WTC11 (cell line): ENCODE measurements at regions not wholly inside any gene's neighbourhood (a gene's known extent, or its start where the extent isn't known, plus 50 kb on each side); places are given as distances from the start of the nearest gene placed in this dataset.

Experiments used
- ATAC-seq: fragments of 200-7000 bp; cut with Tn5 transposase; 2 replicates; pipeline ENCODE4 v1.10.0; 2021; ENCODE audit warnings: mild to moderate bottlenecking, moderate library complexity
- CTCF ChIA-PET: fragments of 300-600 bp; sonication (Branson Sonifier 250); formaldehyde crosslinking; loops from one replicate; lab custom pipeline; 2021; ENCODE audit warnings: antibody characterized with exemption; lab: Charles Lee
- POLR2A ChIA-PET: fragments of 350-600 bp; sonication (Branson Sonifier 250); formaldehyde crosslinking; loops from one replicate; lab custom pipeline; 2021; ENCODE audit warnings: antibody characterized with exemption; lab: Charles Lee
- DNase-seq: peaks from one replicate; pipeline ENCODE4 v3.0.0; 2021; ENCODE audit warnings: low spot score
- H3K27ac Mint-ChIP-seq: 2 replicates; pipeline ENCODE4 v1.8.0; 2021; ENCODE audit warnings: mixed read lengths
- H3K27me3 Mint-ChIP-seq: 2 replicates; pipeline ENCODE4 v1.8.0; 2021; ENCODE audit warnings: low read depth, mild to moderate bottlenecking, moderate library complexity, mixed read lengths
- H3K36me3 Mint-ChIP-seq: 2 replicates; pipeline ENCODE4 v1.8.0; 2021; ENCODE audit warnings: mixed read lengths
- H3K4me1 Mint-ChIP-seq: 2 replicates; pipeline ENCODE4 v1.8.0; 2022; ENCODE audit warnings: mixed read lengths
- H3K4me3 Mint-ChIP-seq: 2 replicates; pipeline ENCODE4 v1.8.0; 2021; ENCODE audit warnings: mild to moderate bottlenecking, moderate library complexity, mixed read lengths
- H3K9me3 Mint-ChIP-seq: 2 replicates; pipeline ENCODE4 v1.8.0; 2021; ENCODE audit warnings: mixed read lengths
- AR ChIP-seq: fragments of 250-450 bp; sonication (Bioruptor Pico); IDR thresholded peaks from 2 replicates; pipeline ENCODE4 v1.9.0; 2021; ENCODE audit warnings: mild to moderate bottlenecking
- ATF2 ChIP-seq: sonication (generic); formaldehyde crosslinking; IDR thresholded peaks from 2 replicates; pipeline ENCODE4 v1.8.1; 2022; ENCODE audit warnings: low read depth, missing genetic modification reagents, borderline replicate concordance
- ATF3 ChIP-seq: sonication (generic); formaldehyde crosslinking; conservative IDR thresholded peaks from 2 replicates; pipeline ENCODE4 v1.8.1; 2022; ENCODE audit warnings: mild to moderate bottlenecking, missing genetic modification reagents
- CREB1 ChIP-seq: sonication (generic); formaldehyde crosslinking; IDR thresholded peaks from 2 replicates; pipeline ENCODE4 v1.8.0; 2023; ENCODE audit warnings: mild to moderate bottlenecking, missing genetic modification reagents
- E2F5 ChIP-seq: sonication (generic); formaldehyde crosslinking; IDR thresholded peaks from 2 replicates; pipeline ENCODE4 v1.8.1; 2022; ENCODE audit warnings: mild to moderate bottlenecking, moderate library complexity, missing genetic modification reagents
- EMX1 ChIP-seq: fragments of 250-450 bp; sonication (Bioruptor Pico); IDR thresholded peaks from 2 replicates; pipeline ENCODE4 v1.8.0; 2021; ENCODE audit warnings: mild to moderate bottlenecking
- FOXP4 ChIP-seq: sonication (generic); formaldehyde crosslinking; IDR thresholded peaks from 2 replicates; pipeline ENCODE4 v1.8.0; 2022; ENCODE audit warnings: mild to moderate bottlenecking, missing genetic modification reagents
- HMGXB4 ChIP-seq: sonication (generic); formaldehyde crosslinking; IDR thresholded peaks from 2 replicates; pipeline ENCODE4 v1.8.1; 2023; ENCODE audit warnings: mild to moderate bottlenecking, moderate library complexity, missing genetic modification reagents
- MAX ChIP-seq: sonication (generic); formaldehyde crosslinking; IDR thresholded peaks from 2 replicates; pipeline ENCODE4 v1.8.0; 2022; ENCODE audit warnings: mild to moderate bottlenecking, missing genetic modification reagents
- SMAD3 ChIP-seq: sonication (generic); formaldehyde crosslinking; IDR thresholded peaks from 2 replicates; pipeline ENCODE4 v1.8.0; 2022; ENCODE audit warnings: missing genetic modification reagents, mild to moderate bottlenecking, borderline replicate concordance
- STAT6 ChIP-seq: sonication (generic); formaldehyde crosslinking; conservative IDR thresholded peaks from 2 replicates; pipeline ENCODE4 v1.8.1; 2023; ENCODE audit warnings: mild to moderate bottlenecking, low read depth, missing genetic modification reagents, moderate library complexity
- TCF7 ChIP-seq: sonication (generic); formaldehyde crosslinking; IDR thresholded peaks from 2 replicates; pipeline ENCODE4 v1.8.0; 2022; ENCODE audit warnings: mild to moderate bottlenecking, low read depth, missing genetic modification reagents, moderate library complexity
- TEAD1 ChIP-seq: sonication (generic); formaldehyde crosslinking; IDR thresholded peaks from 2 replicates; pipeline ENCODE4 v1.8.0; 2022; ENCODE audit warnings: mild to moderate bottlenecking, missing genetic modification reagents
- USF2 ChIP-seq: sonication (generic); formaldehyde crosslinking; IDR thresholded peaks from 2 replicates; pipeline ENCODE4 v1.8.1; 2023; ENCODE audit warnings: mild to moderate bottlenecking, missing genetic modification reagents, moderate library complexity
- ZBTB43 ChIP-seq: sonication (generic); formaldehyde crosslinking; IDR thresholded peaks from 2 replicates; pipeline ENCODE4 v1.8.1; 2023; ENCODE audit warnings: mild to moderate bottlenecking, missing genetic modification reagents
- ZMAT4 ChIP-seq: fragments of 250-450 bp; sonication (Bioruptor Pico); IDR thresholded peaks from 2 replicates; pipeline ENCODE4 v1.9.0; 2021; ENCODE audit warnings: mild to moderate bottlenecking
- ZNF232 ChIP-seq: sonication (generic); formaldehyde crosslinking; IDR thresholded peaks from 2 replicates; pipeline ENCODE4 v1.8.0; 2022; ENCODE audit warnings: mild to moderate bottlenecking, missing genetic modification reagents

- TF ChIP-seq ATF2 (CRISPR knock-in tag) (no peak), USF2 (CRISPR knock-in tag) (no peak), TEAD1 (CRISPR knock-in tag) (no peak), HMGXB4 (no peak), MAX (no peak), ZMAT4 (CRISPR knock-in tag) (no peak), E2F5 (CRISPR knock-in tag) (no peak), CREB1 (CRISPR knock-in tag) (no peak), AR (CRISPR knock-in tag) (no peak), SMAD3 (CRISPR knock-in tag) (no peak), EMX1 (CRISPR knock-in tag) (no peak), ZBTB43 (no peak), ZNF232 (CRISPR knock-in tag) (no peak)
- TF ChIP-seq, all 79 proteins: peak for 0
- ChIA-PET POLR2A (no interaction called here), CTCF (no interaction called here)
- DNase-seq = no peak
- Mint-ChIP-seq H3K4me1 (peaks cover 5% of the 10 kb centered on the region), H3K36me3 (peaks cover 4% of the 10 kb centered on the region), H3K27me3 (no peaks in the 10 kb centered on the region), H3K9me3 (peaks cover 10% of the 10 kb centered on the region), H3K4me3 (no peak overlapping the region), H3K27ac (no peak overlapping the region)
- no peak for ATAC-seq
These were observed 206.9 kb upstream of the MBL2 start for GRCh38 chr10:52979295-52979990.

GRCh38 chr10:52977581-52977980 lies 205.0 kb upstream of the MBL2 start:
- H3K27me3 Mint-ChIP-seq = no peaks in the 10 kb centered on the region
- H3K9me3 Mint-ChIP-seq = peaks cover 22% of the 10 kb centered on the region
- H3K4me1 Mint-ChIP-seq = peaks cover 5% of the 10 kb centered on the region
- ChIA-PET CTCF (no interaction called here), POLR2A (no interaction called here)
- H3K27ac Mint-ChIP-seq = no peak overlapping the region
- no peak for ATAC-seq
- H3K36me3 Mint-ChIP-seq = peaks cover 13% of the 10 kb centered on the region
- no peak overlapping the region for H3K4me3 Mint-ChIP-seq
- DNase-seq = no peak
- TF ChIP-seq STAT6 (no peak), ATF3 (CRISPR knock-in tag) (no peak), SMAD3 (CRISPR knock-in tag) (no peak), TCF7 (CRISPR knock-in tag) (no peak), FOXP4 (CRISPR knock-in tag) (no peak)
